Daoy (cell line): ENCODE measurements at regions not wholly inside any gene's neighbourhood (a gene's known extent, or its start where the extent isn't known, plus 50 kb on each side); places are given as distances from the start of the nearest gene placed in this dataset.
A peak's percentile ranks its signal among the peaks of the same experiment; 100 is the strongest.

Experiments
- DNase-seq: peaks from one replicate; pipeline ENCODE4 v3.0.0-alpha.2; 2015; ENCODE audit warnings: low read depth

DNA sequence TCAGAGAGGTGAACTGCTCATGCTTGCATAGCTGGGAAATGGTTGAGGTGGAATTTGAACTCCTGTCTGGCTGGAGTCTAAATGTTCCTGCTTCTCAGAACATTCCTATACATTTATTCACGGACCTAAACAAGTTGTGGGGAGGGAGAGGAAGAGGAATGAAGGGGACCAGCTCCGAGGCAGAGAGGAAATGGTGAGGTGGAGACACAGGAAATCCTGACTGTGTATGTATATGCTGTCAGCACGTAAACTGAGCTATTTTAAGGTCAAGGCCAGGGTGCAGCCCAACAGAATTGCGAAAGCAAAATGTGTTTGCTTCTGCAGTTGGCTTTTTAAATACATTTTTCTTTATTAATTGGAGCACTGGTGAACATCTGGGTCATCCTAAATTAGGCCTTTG, 74.1 kb upstream of the POMGNT2 start:
- DNase-seq: peak; percentile 69

DNA sequence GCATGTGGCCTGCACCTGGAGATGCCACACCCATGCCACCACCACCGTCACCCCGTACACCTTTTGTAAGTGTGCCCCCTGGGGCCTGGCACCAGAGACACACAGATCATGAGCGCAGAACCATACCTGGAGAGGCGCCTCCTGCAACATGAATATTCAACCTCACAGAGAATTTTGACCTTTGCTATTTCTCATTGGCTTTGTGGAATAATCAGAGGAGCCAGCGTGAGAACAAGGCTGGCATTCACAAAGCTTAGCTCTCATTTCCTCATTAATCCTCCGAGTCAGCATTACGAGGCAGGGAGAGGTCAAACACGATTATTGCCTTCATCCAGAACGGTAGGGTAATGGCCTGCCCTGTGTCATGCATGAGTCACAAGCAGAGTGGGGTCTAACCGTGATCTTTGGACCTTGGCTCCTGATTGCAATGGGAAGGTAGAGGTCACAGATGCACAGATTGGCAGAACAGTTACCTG, 73.0 kb upstream of the POMGNT2 start:
- DNase-seq: peak; percentile 80

DNA sequence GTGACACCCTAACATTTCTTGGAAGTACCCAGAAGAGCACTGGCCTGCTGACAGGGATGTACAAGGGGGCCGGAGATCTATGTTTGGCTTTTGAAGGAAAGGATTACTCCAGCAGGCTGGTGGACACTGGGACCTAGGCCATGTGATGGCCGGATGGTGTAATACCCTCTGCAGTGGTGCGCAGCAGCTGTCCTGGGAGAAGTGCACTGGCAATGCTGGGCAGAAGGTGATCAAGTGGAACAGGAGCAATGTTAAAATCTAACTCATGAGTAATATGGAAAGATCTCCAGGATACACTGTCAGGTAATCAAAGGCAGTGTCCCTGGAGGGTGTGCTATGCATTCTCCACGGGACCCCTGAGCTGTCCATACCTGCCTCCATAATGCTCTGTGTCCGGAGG, 71.2 kb upstream of the POMGNT2 start:
- no peak for DNase-seq

DNA sequence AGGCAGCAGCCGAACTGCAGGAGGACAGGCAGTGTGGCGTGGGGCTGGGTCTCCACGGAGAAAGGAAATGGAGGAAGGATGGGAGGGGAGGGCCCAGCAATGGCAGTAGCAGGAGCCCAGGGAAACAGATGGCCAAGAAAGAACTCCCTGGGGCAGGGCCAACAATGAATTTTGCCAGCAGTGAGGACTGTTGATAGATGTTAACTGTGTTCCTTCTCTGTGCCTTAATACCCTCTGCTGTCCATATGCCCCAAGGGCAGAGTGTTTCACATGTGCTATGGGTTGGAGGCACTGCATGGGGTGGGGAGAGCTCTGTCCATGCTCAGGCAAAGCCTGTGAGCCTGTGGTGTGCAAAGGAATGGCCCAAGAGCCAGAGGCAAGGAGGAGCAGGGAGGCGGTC, 70.8 kb upstream of the POMGNT2 start:
- no peak for DNase-seq

DNA sequence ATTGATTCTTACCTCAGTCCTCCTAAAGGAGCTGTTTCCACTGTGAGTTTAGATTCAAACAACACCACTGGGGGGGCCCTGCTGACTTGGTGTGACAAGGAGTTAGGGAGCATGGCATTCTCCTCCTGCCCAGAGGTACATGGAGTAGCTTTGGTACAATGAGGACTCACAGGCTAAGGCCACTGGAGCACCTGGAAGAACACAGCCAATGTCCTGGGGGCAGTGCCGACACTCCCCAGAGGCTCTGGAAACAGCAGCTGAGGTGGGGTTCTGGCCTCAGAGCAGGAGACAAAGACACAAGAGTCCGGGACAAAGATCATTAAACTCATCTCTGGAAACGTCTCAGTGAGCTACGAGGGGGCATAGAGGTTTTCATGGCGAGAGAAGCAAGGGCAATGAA, 69.7 kb upstream of the POMGNT2 start:
- DNase-seq: no peak

DNA sequence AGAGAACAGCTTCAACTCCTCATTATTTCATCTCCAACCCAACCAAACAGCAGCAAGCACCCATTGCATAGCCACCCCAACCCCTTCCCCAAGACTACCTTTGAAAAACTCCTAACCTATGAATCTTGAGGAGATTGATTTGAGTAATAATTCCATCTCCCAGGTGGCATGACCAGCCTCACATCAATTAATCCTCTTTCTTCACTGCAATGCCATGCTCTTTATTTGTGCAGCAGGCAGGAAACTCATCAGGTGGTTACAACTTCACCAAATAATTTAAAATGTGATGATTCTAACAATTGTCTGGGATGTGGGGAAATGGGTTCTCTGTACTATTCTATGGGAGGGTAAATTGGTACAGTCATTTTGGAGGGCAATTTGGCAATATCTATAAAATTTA, 68.1 kb upstream of the POMGNT2 start:
- no peak for DNase-seq

DNA sequence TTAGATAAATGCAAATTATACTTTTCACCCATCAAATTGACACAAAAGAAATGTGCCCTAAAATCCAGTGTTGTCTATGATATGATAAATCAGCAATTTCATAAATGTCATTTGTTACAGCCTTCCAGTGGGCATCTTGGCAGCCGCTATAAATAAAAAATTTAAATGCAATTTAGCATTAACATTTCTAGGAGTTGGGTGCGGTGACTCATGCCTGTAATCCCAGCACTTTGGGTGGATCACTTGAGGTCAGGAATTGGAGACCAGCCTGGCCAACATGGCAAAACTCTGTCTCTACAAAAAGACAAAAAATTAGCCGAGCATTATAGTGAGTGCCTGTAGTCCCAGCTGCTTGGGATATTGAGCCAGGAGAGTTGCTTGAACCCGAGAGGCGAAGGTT, 65.9 kb upstream of the POMGNT2 start:
- peak; percentile 21 for DNase-seq

DNA sequence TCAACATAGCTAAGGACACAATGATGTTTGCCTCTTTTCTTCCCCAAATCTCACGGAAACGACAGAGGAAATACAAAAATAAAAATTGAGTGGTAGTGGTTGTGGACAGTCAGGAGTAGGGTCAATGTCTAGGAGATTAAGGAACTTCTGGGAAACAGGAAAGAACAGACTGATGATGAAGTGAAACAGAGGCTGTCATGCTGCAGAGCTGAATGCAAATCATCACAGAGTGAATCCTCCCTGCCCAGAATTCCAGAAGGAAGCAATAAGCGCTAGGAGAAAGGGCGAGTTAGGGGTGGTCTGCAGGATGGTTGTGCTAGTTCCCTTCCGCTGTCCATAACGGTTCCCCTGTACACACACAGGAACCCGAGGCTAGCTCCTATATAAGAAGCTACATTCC, 64.7 kb upstream of the POMGNT2 start:
- DNase-seq: no peak

DNA sequence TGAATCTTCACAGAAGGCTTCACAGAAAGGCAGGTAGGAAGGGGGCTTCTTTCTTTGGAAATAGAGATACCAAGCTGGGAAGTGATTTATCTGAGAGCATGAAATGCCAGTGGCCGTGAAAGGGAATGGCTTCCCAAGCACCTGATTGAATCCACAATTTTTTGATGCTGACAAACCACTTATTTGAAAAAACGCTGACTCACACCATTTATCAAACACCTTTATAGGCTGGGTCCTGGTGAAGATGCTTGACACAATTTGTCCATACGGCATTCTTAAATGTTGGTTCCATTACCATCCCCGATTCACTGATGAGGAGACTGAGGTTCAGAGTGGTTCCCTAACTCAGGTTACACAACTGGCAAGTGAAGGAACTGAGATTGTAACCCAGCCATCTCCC, 64.1 kb upstream of the POMGNT2 start:
- no peak for DNase-seq

DNA sequence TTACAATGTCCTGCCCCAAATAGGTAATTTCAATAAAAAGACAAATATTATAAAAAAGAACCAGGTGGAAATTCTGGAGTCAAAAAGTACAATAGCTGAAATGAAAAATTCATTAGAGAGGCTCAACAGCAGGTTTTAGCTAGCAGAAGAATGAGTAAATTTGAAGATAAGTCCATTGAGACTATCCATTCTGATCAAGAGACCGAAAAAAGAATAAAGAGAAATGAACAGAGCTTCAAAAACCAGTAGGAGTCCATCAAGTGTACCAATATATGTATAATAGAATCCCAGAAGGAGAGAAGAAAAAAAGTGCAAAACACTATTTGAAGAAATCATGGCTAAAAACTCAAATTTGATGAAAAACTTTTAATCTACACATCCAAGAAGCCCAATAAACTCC, 60.5 kb upstream of the POMGNT2 start:
- no peak for DNase-seq

DNA sequence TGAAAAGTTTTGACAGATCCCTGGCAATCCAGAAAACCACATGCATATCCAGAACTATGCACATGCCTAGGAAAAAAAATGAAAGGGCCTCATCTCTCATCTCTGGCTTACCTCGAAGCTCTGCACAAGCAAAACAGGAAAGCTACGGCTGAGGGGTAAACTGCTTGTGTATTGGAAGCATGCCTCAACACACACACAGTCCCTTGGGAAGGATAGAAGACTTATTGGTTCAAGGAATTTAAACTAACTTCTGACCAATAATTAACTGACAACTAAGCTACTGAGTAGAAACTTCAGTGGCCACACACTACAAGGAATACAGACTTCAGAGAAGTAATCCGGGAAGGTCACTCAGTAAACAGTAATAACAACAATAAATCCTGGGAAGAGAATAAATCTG, 59.9 kb upstream of the POMGNT2 start:
- no peak for DNase-seq

DNA sequence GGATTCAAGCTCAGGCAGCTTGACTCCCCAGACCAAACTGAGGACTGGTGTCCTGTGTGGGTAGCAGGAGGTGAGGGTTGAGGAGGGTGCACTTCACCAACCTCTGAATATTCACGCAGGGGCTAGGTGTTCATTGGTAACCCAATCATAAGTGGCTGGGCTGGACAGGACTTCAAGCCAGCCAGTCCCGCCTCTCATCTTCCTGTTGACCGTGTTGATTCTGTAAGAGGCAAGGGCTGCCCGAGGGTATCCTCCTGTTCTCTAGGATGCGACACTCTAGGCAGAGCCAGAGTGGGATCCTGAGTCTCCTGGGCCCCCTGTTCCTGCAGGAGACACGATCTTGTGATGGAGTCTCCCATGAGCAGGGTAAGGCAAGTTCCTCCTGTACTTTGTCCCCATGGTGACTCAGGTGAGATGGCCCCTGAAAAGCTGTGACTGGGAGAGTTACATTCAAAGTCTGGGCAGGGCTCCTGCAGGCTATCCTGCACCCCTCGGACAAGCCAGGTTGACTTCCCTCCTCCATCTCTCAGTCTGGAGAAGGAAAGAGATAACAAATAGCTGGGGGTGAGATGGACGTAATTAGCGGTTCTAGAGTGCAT, 58.1 kb upstream of the POMGNT2 start:
- DNase-seq: no peak

DNA sequence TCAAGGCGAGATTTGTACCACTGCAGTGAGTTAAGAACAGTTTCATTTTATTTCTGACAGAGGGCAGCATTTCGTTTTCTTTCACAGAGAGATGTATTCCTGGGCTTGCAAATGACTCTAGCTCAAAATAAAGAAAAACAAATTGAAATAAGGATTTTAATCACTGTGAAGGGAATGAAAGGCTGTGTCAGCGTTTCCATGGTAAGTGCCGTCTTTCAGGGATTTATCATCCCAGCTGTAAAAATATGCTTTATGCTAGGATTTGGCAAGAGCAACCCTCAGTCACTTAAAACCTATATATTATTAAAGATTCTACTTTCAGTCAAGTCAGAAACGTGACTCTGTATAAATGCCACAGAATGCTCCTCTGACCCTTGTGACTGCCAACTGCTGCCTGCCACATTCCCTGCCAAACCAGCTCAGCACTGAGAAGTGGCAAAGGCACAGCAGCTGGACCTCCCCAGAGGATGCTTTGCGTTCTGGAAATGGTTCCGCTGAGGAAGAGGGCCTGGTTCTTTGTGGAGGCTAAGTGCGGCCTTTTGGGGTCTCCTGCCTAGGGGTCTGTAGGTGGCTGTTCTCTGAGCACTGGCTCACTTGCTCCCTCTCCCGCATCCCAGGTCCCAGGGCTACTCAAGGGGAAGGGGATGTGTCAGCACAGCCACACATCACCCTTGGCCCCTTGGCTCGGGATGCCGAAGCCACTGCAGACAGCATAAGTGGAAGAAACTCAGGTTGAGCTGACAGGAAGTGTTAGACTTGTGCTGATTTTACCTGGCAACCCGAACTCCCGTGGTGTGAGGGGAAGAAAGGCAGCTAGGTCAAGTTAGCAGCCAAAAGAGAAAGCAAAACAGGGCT, 56.6 kb upstream of the POMGNT2 start:
- no peak for DNase-seq

DNA sequence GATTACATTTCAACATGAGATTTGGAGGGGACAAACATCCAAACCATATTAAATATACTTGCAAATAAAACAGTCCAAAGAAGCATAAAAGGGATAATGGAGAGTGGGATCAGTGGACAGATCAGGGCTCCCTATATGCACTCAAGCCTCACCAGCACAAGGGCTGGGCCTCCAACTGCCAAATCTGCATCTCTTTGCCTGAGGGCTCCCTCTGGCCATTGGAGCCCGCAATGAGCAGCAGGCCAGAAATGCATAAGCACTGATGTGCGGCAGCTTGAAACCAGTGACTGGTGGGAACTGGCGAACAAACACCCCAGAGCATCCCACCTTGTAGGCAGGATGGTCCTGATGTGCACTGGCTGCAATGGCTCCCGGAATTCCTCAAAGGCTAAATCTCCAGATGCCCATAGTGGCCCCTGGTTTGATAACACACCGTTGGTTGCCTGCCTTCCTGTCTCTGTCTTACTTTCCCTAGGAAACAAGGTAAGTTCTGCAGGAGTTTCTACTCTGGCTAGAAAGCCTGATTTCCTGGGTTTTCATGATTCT, 55.9 kb upstream of the POMGNT2 start:
- DNase-seq: no peak

DNA sequence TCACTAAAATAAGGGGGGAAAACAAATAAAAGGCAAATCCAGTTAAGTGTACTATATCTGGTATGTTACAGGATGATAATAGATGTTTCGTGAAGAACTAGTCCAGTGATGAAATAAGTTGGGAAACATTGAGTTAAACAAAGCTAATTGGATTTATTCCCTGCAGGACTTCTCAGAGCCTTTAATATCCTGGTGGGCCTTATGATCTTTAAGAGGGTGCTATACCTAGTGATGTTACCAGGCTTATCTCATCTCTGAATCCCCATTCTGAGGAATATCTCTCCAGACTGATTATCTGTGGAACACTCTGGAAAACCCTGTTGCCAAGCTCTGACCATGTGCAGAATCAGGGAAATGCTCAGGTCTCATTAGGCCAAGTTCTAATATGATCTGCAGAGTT, 54.8 kb upstream of the POMGNT2 start:
- no peak for DNase-seq

DNA sequence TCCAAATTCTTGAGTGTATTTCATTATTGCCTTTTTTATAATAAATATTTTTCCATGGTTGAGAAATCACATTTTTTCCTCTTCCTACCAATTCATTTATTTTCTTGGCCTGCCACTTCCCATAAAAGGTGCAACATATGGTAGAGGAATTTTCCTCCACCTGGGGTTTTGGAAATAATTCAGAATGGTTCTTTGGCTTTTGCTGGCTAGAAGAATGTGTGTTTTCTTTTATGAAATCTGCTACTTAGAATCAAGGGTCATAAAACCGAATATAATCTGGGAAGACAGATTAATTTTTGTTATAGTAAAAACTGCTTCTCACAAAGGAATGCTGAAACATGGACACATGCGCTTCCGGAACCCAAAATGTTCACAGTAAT, 54.0 kb upstream of the POMGNT2 start:
- DNase-seq: no peak

DNA sequence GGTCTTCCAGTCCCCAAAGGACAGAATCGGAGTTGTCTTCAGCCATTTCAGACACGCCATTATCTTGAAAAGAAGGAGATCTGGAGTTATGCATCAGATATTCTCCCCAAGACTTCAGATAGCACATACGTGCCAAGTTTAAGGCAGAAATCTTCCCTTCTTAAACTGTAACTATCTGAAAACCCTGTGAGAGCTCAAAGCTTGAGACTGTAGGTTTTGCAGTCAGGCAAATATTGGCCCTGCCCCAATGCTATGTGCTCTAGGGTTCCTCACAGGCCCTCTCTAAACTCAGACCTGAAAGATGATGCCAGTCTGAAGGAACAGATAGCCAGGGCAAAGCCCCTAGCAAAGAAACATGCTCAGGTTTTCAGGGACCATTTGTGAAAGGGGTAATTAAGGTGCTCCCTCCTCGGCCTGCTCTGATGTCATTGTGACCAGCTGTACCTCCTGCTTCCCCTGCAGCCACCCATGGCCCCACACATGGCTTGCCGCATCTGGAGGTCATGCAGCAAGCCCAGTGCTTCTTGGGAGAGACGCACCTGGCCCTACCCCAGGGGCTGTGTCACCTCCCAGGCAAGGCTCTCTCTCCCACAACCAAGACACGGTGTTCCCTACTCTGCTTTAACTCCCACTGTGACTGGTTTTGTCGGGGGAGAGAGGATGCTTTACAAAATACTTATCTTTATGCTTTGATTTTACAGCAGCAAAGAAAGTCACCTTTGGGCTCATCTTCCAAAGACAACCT, 53.4 kb upstream of the POMGNT2 start:
- DNase-seq: no peak

DNA sequence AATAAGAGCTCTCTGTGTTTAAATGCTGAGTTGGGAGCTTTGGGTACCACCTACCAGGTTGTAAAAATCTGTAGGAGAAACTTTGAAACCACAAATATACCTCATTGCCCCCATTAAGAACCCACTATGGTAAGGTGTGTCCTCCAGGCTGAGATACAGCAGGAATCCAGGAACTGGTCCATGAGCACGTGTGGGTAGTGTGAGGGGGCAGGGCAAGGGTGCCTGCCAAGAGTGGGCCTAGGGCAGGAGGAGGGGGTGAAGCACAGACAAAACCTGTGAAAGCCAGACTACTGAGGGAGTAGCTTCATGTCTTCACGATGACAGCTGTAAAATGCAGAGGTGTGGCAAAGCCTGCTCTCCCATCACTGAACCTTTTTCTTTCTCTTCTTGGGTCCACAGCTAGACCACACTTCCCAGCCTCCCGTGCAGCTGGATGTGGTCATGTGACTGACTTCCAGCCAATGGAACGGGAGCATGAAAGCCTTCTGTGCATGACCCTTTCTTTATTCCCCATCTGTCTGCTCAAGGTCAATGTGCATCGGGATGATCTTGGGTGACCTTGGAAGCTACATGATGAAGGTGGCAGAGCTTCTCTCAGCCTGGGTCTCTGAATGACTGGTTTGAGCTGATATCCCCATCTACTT, 51.1 kb upstream of the POMGNT2 start:
- DNase-seq: no peak

DNA sequence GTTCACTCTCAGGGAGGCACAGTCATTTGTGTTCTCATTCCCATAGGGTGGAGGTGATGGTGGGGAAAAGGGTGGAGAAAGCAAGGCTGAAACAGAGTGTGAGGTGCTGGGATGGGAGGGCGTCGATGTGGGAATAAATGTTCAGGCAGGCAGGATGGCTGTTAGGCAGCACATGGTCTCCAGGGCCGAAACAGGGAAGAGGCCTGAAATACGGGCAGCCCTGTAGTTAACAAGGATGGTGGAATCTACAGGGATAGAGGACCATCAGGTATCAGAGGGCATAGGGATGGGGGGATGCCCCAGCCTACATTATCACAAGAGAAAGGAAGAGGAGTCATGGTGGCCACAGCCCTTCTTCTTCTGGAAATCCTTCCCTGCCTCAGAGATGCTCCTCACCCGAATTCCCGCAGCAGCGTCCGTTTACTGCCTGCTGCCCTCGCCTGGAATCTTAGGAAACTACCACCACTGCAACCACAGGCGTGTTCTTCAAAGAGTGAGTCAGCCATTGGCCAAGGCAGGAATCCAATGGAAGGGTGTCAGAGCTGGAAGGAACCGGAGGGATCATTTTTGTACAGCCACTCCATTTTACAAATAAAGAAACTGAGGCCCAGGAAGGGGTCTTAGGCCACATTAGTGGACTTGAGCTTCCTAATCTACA, 49.7 kb upstream of the POMGNT2 start:
- DNase-seq: peak; percentile 75
